Activated naive CD8-positive, alpha-beta T cell treated with anti-CD3 and anti-CD28 coated beads, Interleukin-2, amount 50 U/mL, for 24 hours (primary cell): ENCODE measurements at regions not wholly inside any gene's neighbourhood (a gene's known extent, or its start where the extent isn't known, plus 50 kb on each side); places are given as distances from the start of the nearest gene placed in this dataset.

ENCODE experiments used
- ATAC-seq: fragments of 150-1000 bp; cut with Tn5 transposase; one replicate; pipeline ENCODE4 v1.10.0; 2021
- DNase-seq: peaks from one replicate; pipeline ENCODE4 v3.0.0; 2021
- H3K27ac Mint-ChIP-seq: one replicate; pipeline ENCODE4 v1.8.0; 2021; ENCODE audit warnings: mild to moderate bottlenecking, mixed read lengths
- H3K27me3 Mint-ChIP-seq: one replicate; pipeline ENCODE4 v1.8.0; 2021; ENCODE audit warnings: mixed read lengths
- H3K36me3 Mint-ChIP-seq: one replicate; pipeline ENCODE4 v1.8.0; 2021; ENCODE audit warnings: low read depth, mixed read lengths
- H3K4me1 Mint-ChIP-seq: one replicate; pipeline ENCODE4 v1.8.0; 2021; ENCODE audit warnings: mixed read lengths
- H3K4me3 Mint-ChIP-seq: one replicate; pipeline ENCODE4 v1.8.0; 2021; ENCODE audit warnings: mild to moderate bottlenecking, moderate library complexity, mixed read lengths
- H3K9me3 Mint-ChIP-seq: one replicate; pipeline ENCODE4 v1.8.0; 2021; ENCODE audit warnings: mixed read lengths

DNA sequence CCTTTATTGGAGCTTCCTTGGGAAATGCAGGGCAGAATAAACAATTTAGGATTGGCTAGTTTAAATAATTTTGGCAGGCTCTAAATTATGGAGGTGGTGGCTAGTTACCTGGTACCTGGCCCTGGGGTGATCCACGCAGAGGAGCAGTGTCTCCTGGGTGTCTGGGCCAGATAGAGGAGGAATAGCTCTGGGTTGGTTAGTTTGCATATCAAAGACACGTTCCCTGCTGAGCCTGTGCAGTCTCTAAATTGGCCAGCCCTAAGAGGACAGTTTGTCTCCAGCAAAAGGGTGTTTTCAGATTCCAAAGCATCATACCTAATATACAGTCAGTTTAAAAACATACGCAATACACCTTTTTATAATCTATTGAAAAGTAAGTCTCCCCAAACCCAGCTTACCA lies 333.3 kb upstream of the TPM1 start:
- Mint-ChIP-seq H3K27me3 (no peaks in the 10 kb centered on the region), H3K36me3 (peaks cover 2% of the 10 kb centered on the region), H3K9me3 (no peaks in the 10 kb centered on the region), H3K27ac (no peak overlapping the region), H3K4me3 (no peak overlapping the region), H3K4me1 (peaks cover 24% of the 10 kb centered on the region)
- ATAC-seq (no peak), DNase-seq (no peak)

DNA sequence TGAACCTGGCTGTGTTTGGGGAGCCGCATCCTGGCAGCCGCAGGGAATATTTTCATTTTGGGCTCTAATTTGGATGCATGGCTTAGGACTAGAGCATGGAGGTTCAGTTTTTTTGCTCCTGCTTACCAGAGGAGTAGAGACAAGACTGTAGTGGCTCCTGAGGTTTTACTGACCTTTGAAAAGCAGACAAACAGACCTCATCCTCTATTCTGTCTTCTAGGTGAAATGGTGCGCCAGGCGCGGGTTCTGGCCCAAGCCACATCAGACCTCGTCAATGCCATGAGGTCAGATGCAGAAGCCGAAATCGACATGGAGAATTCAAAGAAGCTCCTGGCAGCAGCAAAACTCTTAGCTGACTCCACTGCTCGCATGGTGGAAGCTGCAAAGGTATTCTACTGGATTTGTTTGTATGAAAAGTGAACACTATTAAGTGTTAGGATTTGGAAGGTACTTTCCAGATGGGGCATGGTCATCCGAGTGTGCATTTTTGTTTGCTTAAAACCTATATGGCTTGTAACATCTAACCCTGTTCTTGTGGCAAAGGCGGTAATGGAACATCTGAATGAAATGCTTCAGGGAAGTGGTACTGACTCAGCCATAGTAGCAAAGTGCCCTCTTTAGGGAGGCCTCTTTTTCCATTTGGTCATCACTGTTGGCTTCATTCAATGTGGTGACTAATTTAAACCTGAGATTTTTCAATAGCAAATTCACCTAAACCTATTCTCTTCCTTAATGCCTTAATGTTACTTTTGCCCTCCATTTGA lies 330.7 kb upstream of the TPM1 start:
- ATAC-seq (peak; percentile 98), DNase-seq (peak; percentile 26)
- H3K4me1 Mint-ChIP-seq, result peaks cover 24% of the 10 kb centered on the region
- H3K36me3 Mint-ChIP-seq, result peaks cover 2% of the 10 kb centered on the region
- no peaks in the 10 kb centered on the region for H3K27me3 Mint-ChIP-seq
- peak overlapping the region; percentile 91 for H3K27ac Mint-ChIP-seq
- peak overlapping the region; percentile 39 for H3K4me3 Mint-ChIP-seq
- no peaks in the 10 kb centered on the region for H3K9me3 Mint-ChIP-seq

DNA sequence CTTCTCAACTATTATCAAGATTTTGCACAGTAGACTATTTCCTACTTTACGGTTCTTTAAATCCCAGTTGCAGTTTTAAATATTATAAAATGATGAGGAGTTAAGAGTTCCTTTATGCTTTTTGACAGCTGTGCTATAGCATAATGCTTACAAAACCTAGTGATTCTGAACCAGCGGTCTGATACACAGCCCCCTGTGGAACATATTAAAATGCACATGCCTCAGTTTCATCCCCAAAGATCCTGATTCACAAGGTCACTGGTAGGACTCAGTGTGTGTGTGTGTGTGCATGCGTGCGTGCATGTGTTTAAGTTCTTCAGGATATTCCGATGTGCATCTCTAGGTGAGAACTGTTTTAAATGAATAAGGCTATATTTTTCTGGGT lies 330.1 kb upstream of the TPM1 start:
- peak; percentile 56 for ATAC-seq
- H3K27ac Mint-ChIP-seq, result peak overlapping the region; percentile 91
- H3K27me3 Mint-ChIP-seq, result no peaks in the 10 kb centered on the region

DNA sequence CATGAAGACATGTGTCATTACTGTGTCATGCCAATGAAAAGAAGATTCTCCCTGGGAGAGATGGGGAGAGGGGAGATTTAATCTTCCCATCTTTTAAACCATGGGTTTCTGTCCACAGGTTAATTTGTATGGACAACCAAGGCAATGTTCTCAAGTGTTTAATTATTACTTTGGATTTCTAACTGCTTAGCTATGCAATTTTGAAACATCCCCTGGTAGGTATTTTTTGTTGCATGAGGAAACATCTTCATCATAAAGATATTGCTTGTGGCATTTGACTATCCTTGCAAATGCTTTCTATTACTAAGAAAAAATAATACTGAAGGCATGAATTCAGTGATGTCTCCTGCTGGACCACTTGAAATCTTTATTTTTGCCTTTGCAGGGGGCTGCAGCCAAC lies 326.6 kb upstream of the TPM1 start:
- Mint-ChIP-seq H3K36me3 (peaks cover 2% of the 10 kb centered on the region), H3K4me1 (peaks cover 23% of the 10 kb centered on the region), H3K9me3 (no peaks in the 10 kb centered on the region), H3K27me3 (no peaks in the 10 kb centered on the region), H3K27ac (no peak overlapping the region), H3K4me3 (no peak overlapping the region)
- no peak for DNase-seq
- ATAC-seq, result no peak

More for the DNA sequence above, 330.1 kb upstream of the TPM1 start:
- no peaks in the 10 kb centered on the region for H3K9me3 Mint-ChIP-seq
- peaks cover 24% of the 10 kb centered on the region for H3K4me1 Mint-ChIP-seq
- no peak for DNase-seq
- H3K4me3 Mint-ChIP-seq, result peak overlapping the region; percentile 39
- H3K36me3 Mint-ChIP-seq, result peaks cover 2% of the 10 kb centered on the region

DNA sequence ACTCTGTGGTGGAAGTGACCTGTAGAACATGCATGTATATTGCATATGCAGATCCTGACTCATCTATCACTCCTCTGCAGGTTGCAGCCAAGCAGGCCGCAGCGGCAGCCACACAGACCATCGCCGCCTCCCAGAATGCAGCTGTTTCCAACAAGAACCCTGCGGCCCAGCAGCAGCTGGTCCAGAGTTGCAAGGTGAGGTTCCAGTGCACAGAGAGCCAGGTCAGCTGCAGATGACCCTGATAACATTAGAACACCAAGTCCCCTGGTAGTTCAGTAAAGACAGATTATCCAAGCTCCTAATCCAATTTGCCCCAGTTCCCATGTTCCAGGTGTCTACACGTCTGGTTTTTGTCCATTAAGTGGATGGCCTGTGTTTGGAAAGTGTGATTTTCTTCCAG lies 325.1 kb upstream of the TPM1 start:
- H3K4me3 Mint-ChIP-seq, result no peak overlapping the region
- ATAC-seq (no peak), DNase-seq (no peak)
- no peak overlapping the region for H3K27ac Mint-ChIP-seq
- no peaks in the 10 kb centered on the region for H3K36me3 Mint-ChIP-seq
- H3K9me3 Mint-ChIP-seq, result no peaks in the 10 kb centered on the region
- H3K4me1 Mint-ChIP-seq, result peaks cover 7% of the 10 kb centered on the region
- H3K27me3 Mint-ChIP-seq, result no peaks in the 10 kb centered on the region

DNA sequence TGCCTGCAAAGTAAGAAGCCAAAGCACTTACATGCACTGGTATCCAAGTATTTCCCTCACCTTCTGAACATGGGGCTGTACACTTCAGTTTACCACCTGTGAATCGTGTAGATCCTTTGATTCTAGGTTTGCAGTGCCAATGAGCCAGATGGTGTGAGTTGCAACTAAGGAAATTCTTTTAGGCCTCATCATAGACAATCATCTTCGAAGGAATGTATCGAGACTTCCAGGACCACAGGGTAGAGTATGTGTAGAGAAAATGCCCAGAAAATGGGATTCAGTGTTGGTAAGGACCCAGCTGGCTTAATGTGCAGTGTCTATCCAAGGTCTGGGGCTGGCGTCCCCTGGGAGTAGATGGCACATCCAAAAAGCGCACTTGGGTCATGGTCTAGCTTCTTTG lies 323.2 kb upstream of the TPM1 start:
- no peaks in the 10 kb centered on the region for H3K36me3 Mint-ChIP-seq
- DNase-seq, result no peak
- no peak overlapping the region for H3K27ac Mint-ChIP-seq
- H3K4me1 Mint-ChIP-seq, result no peaks in the 10 kb centered on the region
- no peaks in the 10 kb centered on the region for H3K9me3 Mint-ChIP-seq
- ATAC-seq, result no peak
- H3K4me3 Mint-ChIP-seq, result no peak overlapping the region
- no peaks in the 10 kb centered on the region for H3K27me3 Mint-ChIP-seq

DNA sequence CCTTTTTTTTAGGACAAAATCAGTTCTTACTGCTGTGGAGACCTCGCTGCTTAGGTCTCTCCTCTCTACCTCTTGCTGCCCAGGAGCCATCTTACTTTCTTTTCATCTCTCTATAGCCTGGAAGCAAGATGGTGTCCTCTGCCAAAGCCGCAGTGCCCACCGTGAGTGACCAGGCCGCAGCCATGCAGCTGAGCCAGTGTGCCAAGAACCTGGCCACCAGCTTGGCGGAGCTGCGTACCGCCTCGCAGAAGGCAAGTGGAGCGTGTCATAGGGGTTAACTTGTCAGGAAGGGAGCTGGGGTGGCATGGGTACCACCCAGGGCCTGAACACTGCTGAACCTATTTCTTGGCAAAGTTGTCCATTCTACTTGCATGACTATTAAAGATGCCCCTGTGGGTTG lies 320.3 kb upstream of the TPM1 start:
- Mint-ChIP-seq H3K27me3 (no peaks in the 10 kb centered on the region), H3K9me3 (no peaks in the 10 kb centered on the region), H3K4me3 (no peak overlapping the region), H3K4me1 (no peaks in the 10 kb centered on the region), H3K27ac (no peak overlapping the region), H3K36me3 (no peaks in the 10 kb centered on the region)
- DNase-seq (no peak), ATAC-seq (no peak)

DNA sequence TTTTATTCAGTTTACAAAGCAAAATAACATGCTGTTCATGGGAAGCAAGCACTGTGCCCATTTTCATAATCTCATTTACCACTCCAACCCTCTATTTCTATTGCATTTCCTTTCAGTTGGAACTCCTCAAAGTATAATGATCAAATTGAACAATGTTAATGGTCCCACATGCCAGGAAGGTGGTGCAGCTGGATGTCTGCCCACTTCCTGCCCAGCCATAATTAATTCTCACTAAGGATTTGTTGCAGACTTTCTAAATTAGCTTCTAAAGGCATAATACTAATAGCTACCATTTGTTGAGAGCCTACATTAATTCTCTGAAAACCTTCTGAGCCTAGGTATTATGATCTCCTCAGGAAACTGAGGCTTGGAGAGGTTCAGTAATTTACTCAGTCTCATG lies 316.1 kb upstream of the TPM1 start:
- H3K36me3 Mint-ChIP-seq, result no peaks in the 10 kb centered on the region
- H3K27ac Mint-ChIP-seq, result no peak overlapping the region
- no peak for ATAC-seq
- DNase-seq, result no peak
- peaks cover 8% of the 10 kb centered on the region for H3K27me3 Mint-ChIP-seq
- no peaks in the 10 kb centered on the region for H3K4me1 Mint-ChIP-seq
- no peak overlapping the region for H3K4me3 Mint-ChIP-seq
- peaks cover 8% of the 10 kb centered on the region for H3K9me3 Mint-ChIP-seq

DNA sequence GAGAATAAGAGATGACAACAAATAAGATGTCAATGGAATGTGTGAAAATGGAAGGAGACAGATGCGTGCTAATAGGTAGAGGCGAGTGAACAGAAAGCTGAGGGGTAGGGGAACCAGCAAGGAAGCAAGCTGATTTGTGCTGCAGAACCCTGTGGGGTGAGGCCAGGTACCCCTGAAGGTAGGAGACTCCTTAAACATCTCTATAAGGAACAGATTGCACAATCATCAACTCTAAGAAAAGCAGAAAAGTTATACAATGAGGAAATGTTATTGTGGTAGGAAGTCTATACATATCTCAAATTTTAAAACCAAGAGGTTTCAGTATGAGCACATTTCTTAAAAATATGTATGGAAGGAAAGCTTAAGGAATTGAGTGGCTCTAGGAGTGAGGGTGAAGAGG lies 315.0 kb upstream of the TPM1 start:
- ATAC-seq, result no peak
- no peaks in the 10 kb centered on the region for H3K36me3 Mint-ChIP-seq
- H3K4me1 Mint-ChIP-seq, result no peaks in the 10 kb centered on the region

DNA sequence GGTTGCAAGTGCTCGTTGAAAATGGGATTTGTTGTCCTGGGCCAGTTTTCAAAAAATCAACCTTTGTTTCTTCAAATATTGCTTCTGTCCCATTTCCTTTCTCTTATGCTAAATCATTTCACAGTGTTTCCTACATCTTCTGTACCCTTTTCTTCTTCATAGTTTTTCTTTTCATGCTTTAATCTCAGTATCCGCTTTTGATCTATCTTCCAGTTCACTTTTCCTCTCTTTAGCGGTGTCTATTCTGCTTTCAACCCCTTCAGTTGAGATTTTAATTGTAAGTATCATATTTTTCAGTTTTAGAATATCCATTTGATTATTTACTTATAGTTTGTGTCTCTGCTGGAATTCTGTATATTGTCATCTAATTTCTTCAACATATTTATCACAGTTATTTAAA lies 311.7 kb upstream of the TPM1 start:
- DNase-seq (no peak), ATAC-seq (no peak)
- peaks cover 8% of the 10 kb centered on the region for H3K9me3 Mint-ChIP-seq
- no peaks in the 10 kb centered on the region for H3K4me1 Mint-ChIP-seq
- no peaks in the 10 kb centered on the region for H3K36me3 Mint-ChIP-seq
- H3K4me3 Mint-ChIP-seq, result no peak overlapping the region
- H3K27me3 Mint-ChIP-seq, result peaks cover 12% of the 10 kb centered on the region
- no peak overlapping the region for H3K27ac Mint-ChIP-seq

More for the DNA sequence above, 315.0 kb upstream of the TPM1 start:
- H3K27me3 Mint-ChIP-seq, result peaks cover 8% of the 10 kb centered on the region
- H3K4me3 Mint-ChIP-seq, result no peak overlapping the region
- H3K27ac Mint-ChIP-seq, result no peak overlapping the region
- DNase-seq, result no peak
- peaks cover 8% of the 10 kb centered on the region for H3K9me3 Mint-ChIP-seq

DNA sequence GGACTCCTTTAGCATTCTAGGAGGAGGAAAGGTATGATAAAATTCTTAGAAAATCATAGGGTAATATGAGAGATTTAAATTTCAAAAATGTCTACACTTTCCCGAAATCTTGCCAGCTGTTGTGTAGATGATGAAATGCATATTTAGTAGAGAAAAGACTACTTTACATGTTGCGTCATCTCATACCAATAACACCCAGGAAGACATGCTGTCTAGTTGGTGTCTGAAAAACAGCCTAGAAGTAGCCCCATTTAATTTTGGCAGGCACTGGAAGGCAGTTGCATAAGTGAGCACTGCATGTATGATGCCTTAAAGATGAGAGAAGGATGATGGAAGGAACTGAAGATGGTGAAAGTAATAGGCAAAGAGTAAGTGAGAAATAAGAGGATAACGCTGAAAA lies 310.5 kb upstream of the TPM1 start:
- Mint-ChIP-seq H3K9me3 (peaks cover 8% of the 10 kb centered on the region), H3K27me3 (peaks cover 12% of the 10 kb centered on the region), H3K36me3 (no peaks in the 10 kb centered on the region), H3K4me3 (no peak overlapping the region), H3K4me1 (no peaks in the 10 kb centered on the region), H3K27ac (no peak overlapping the region)
- DNase-seq, result no peak
- ATAC-seq, result no peak

DNA sequence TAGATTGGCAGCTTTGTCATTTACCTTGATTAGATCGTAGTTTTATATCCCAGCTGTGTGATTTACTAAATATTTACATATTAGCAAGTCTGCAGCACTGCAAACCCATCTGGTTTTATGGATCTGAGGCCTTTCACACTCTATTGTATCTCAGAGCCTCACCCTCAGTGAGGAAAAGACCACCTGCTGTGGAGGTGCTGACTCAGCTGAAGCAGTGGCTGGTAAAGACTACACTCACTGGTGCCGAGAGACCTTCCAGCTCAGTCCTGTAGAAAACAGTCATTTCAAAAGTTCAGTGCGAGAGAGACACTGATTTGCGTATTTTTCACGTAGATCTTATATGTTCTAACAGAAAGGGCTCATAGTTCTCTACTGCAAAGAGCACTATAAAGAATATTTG lies 307.8 kb upstream of the TPM1 start:
- Mint-ChIP-seq H3K4me1 (no peaks in the 10 kb centered on the region), H3K27ac (no peak overlapping the region), H3K36me3 (no peaks in the 10 kb centered on the region), H3K27me3 (peaks cover 9% of the 10 kb centered on the region), H3K9me3 (peaks cover 8% of the 10 kb centered on the region), H3K4me3 (no peak overlapping the region)
- ATAC-seq, result no peak
- no peak for DNase-seq

DNA sequence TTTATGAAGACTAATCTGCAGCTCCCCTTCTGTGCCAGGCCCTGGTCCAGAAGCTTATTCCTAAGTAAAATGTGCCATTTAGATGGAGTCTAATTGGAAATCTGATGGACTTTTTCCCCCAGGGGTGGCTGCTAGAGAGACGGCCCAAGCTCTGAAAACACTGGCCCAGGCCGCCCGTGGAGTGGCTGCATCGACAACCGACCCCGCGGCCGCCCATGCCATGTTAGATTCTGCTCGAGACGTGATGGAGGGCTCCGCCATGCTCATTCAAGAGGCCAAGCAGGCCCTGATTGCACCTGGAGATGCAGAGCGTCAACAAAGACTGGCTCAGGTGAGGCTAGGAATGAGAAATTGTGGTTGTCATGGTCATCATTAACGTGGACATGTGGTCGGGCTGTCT lies 305.8 kb upstream of the TPM1 start:
- Mint-ChIP-seq H3K9me3 (no peaks in the 10 kb centered on the region), H3K27me3 (peaks cover 3% of the 10 kb centered on the region), H3K4me1 (no peaks in the 10 kb centered on the region), H3K27ac (no peak overlapping the region), H3K36me3 (no peaks in the 10 kb centered on the region), H3K4me3 (no peak overlapping the region)
- ATAC-seq, result no peak
- no peak for DNase-seq

DNA sequence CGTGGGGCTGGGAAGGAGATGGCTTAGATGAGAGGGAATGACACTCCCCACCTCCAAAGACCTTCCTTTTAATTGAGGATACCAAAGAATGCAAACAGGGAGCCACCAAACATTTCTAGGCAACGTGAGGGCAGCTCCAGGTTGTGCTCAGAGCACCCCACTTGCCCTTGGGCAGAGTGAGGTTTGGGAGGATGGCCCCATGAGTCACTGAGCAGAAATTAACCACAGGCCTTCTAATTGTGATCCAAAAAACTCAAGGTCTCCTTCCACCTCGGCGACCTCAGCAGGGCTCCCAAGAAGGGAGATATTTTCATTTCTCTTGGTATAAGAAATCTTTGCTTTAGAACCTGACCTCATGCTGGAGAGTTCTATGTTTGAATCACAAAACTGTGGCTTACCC lies 305.0 kb upstream of the TPM1 start:
- Mint-ChIP-seq H3K27ac (no peak overlapping the region), H3K36me3 (no peaks in the 10 kb centered on the region), H3K9me3 (no peaks in the 10 kb centered on the region), H3K4me3 (no peak overlapping the region), H3K4me1 (peaks cover 2% of the 10 kb centered on the region), H3K27me3 (peaks cover 3% of the 10 kb centered on the region)
- ATAC-seq, result no peak
- no peak for DNase-seq

DNA sequence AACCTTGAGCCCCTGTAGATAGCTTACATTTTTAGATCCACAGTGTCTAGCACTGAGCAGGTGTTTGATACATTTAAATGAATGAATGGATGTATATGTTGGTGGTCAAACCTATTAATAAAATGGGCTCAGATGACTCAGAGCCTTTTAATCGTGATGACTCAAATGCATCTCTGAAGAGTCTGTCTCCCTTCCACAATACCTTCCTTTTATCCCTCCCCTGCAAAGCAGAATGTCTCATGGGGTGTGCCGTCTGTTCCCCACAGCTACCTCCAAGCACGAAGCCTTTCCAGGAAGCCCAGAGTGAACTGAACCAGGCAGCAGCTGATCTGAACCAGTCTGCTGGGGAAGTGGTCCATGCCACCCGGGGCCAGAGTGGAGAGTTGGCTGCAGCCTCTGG lies 303.5 kb upstream of the TPM1 start:
- Mint-ChIP-seq H3K4me3 (no peak overlapping the region), H3K9me3 (no peaks in the 10 kb centered on the region), H3K36me3 (no peaks in the 10 kb centered on the region), H3K4me1 (peaks cover 2% of the 10 kb centered on the region), H3K27me3 (no peaks in the 10 kb centered on the region), H3K27ac (no peak overlapping the region)
- DNase-seq (no peak), ATAC-seq (no peak)

DNA sequence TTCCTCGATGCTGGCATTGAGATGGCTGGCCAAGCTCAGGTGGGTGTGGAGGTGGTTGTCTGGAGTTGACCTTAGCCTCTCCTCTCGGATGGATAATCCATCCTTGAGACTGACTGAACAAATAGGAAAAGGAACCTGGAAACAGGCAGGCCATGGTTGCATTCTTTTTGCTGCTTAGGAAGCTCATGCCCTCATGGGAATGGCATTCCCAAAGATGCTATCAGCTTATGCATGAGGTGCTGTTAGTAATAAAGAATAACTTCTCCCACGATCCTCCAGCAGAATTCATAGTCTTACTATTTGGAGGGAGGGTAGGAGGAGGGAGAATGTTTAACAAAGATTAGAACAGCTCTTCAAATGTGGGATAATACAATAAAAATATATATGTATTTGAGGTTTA lies 303.0 kb upstream of the TPM1 start:
- Mint-ChIP-seq H3K36me3 (no peaks in the 10 kb centered on the region), H3K27me3 (no peaks in the 10 kb centered on the region), H3K27ac (no peak overlapping the region), H3K9me3 (no peaks in the 10 kb centered on the region), H3K4me3 (no peak overlapping the region), H3K4me1 (peaks cover 2% of the 10 kb centered on the region)
- DNase-seq (no peak), ATAC-seq (no peak)
